MCF 10A (cell line): ENCODE measurements at regions not wholly inside any gene's neighbourhood (a gene's known extent, or its start where the extent isn't known, plus 50 kb on each side); places are given as distances from the start of the nearest gene placed in this dataset.

ENCODE experiments used
- BruUV-seq: library from RNA; stranded (reverse); fragments of 400-500 nt; replicated peaks from 2 replicates; lab custom pipeline; 2021; lab: Mats Ljungman, UMichigan
- CTCF ChIA-PET: fragments of 300-600 bp; sonication (Branson Sonifier 250); formaldehyde crosslinking; extraction: SDS; loops from one replicate; lab custom pipeline; 2021; ENCODE audit warnings: antibody characterized with exemption, inconsistent platforms; lab: Yijun Ruan, JAX
- POLR2A ChIA-PET: fragments of 300-600, 350-650 bp; sonication (Branson Sonifier 250); formaldehyde crosslinking; extraction: SDS; loops from one replicate; lab custom pipeline; 2020; ENCODE audit warnings: antibody characterized with exemption, inconsistent platforms; lab: Yijun Ruan, JAX
- DNase-seq: peaks from one replicate; pipeline ENCODE4 v3.0.0-alpha.2; 2018; ENCODE audit not compliant: unreplicated experiment
- H3K27ac Mint-ChIP-seq: one replicate; pipeline ENCODE4 v1.8.0; 2022; ENCODE audit warnings: mild to moderate bottlenecking, low read depth, mixed read lengths; ENCODE audit not compliant: unreplicated experiment
- H3K27me3 Mint-ChIP-seq: one replicate; pipeline ENCODE4 v1.8.0; 2022; ENCODE audit warnings: mixed read lengths; ENCODE audit not compliant: insufficient read depth, unreplicated experiment
- H3K36me3 Mint-ChIP-seq: one replicate; pipeline ENCODE4 v1.8.0; 2022; ENCODE audit warnings: mild to moderate bottlenecking, moderate library complexity, mixed read lengths; ENCODE audit not compliant: insufficient read depth, unreplicated experiment
- H3K4me1 Mint-ChIP-seq: one replicate; pipeline ENCODE4 v1.8.0; 2022; ENCODE audit warnings: mixed read lengths; ENCODE audit not compliant: insufficient read depth, unreplicated experiment
- H3K4me3 Mint-ChIP-seq: one replicate; pipeline ENCODE4 v1.8.0; 2022; ENCODE audit warnings: mild to moderate bottlenecking, moderate library complexity, mixed read lengths; ENCODE audit not compliant: unreplicated experiment
- H3K9me3 Mint-ChIP-seq: one replicate; pipeline ENCODE4 v1.8.0; 2022; ENCODE audit warnings: mixed read lengths; ENCODE audit not compliant: unreplicated experiment
- CTCF ChIP-seq: fragments of 200-600 bp; IDR thresholded peaks from one replicate; pipeline ENCODE4 v1.8.0; 2022; ENCODE audit warnings: antibody characterized with exemption, mild to moderate bottlenecking; ENCODE audit not compliant: unreplicated experiment
- intact Hi-C: fragments of 100-400 bp; cut with micrococcal nuclease; formaldehyde crosslinking; loops from 2 replicates; pipeline ENCODE4 v1.14.1; 2022

- Mint-ChIP-seq H3K9me3 (no peaks in the 10 kb centered on the region), H3K27me3 (no peaks in the 10 kb centered on the region), H3K36me3 (peaks cover 3% of the 10 kb centered on the region), H3K4me1 (peaks cover 36% of the 10 kb centered on the region), H3K27ac (no peak overlapping the region), H3K4me3 (no peak overlapping the region)
- intact Hi-C loops = no loop called here
- TF ChIP-seq CTCF = no peak
- no peak for DNase-seq
- ChIA-PET POLR2A (no interaction called here), CTCF (no interaction called here)
- no TSS peak for BruUV-seq
Observed at GRCh38 chr2:120910164-120910563, 174.5 kb downstream of the GLI2 start.

GRCh38 chr2:120910956-120911951 lies 175.6 kb downstream of the GLI2 start:
- H3K36me3 Mint-ChIP-seq = no peaks in the 10 kb centered on the region
- H3K4me3 Mint-ChIP-seq = no peak overlapping the region
- BruUV-seq = no TSS peak
- H3K27ac Mint-ChIP-seq = no peak overlapping the region
- ChIA-PET POLR2A (interaction anchor here (1.0 to 1.7 kb wide), 2 partner anchors 48 to 67 kb away, joined by 3 to 5 read pairs; no protein-coding TSS in a partner anchor), CTCF (interaction anchor here (0.6 to 0.9 kb wide), 3 partner anchors 69 to 221 kb away, joined by 3 to 4 read pairs (median 4); no protein-coding TSS in a partner anchor)
- peaks cover 44% of the 10 kb centered on the region for H3K4me1 Mint-ChIP-seq
- intact Hi-C loops = no loop called here
- no peaks in the 10 kb centered on the region for H3K27me3 Mint-ChIP-seq
- no peaks in the 10 kb centered on the region for H3K9me3 Mint-ChIP-seq
- no peak for TF ChIP-seq CTCF
- DNase-seq = peak; percentile 60

- H3K4me1 Mint-ChIP-seq = peaks cover 44% of the 10 kb centered on the region
Observed at GRCh38 chr2:120912101-120912985, 176.7 kb downstream of the GLI2 start.

More at GRCh38 chr2:120912101-120912985, 176.7 kb downstream of the GLI2 start:
- ChIA-PET POLR2A (interaction anchor here (0.8 to 1.7 kb wide), 4 partner anchors 49 to 618 kb away, joined by 3 to 5 read pairs (median 4); partner anchors contain the start of gene RNU4ATAC), CTCF (interaction anchor here (0.6 to 0.9 kb wide), 3 partner anchors 70 to 223 kb away, joined by 3 to 4 read pairs (median 4); no protein-coding TSS in a partner anchor)
- no peak for TF ChIP-seq CTCF
- H3K27me3 Mint-ChIP-seq = no peaks in the 10 kb centered on the region
- H3K4me3 Mint-ChIP-seq = peak overlapping the region; percentile 36
- no peaks in the 10 kb centered on the region for H3K9me3 Mint-ChIP-seq
- H3K36me3 Mint-ChIP-seq = no peaks in the 10 kb centered on the region
- BruUV-seq = no TSS peak
- peak overlapping the region; percentile 79 for H3K27ac Mint-ChIP-seq
- intact Hi-C loops = no loop called here
- DNase-seq = peak; percentile 73
